Transverse colon (tissue), 4 donors: ENCODE measurements at regions not wholly inside any gene's neighbourhood (a gene's known extent, or its start where the extent isn't known, plus 50 kb on each side); places are given as distances from the start of the nearest gene placed in this dataset.
A peak's percentile ranks its signal among the peaks of the same experiment; 100 is the strongest.

ENCODE experiments used
- DNase-seq: peaks from one replicate; pipeline ENCODE4 v3.0.0-alpha.2; 2019
- H3K27ac ChIP-seq, 4 donors: fragments of 200-600 bp; sonication (generic); 2 replicates each; pipeline ENCODE4 v1.5.1; 2016 to 2018; ENCODE audit warnings: inconsistent platforms in 4 of 4
- H3K27me3 ChIP-seq: fragments of 200-600 bp; sonication (generic); 2 replicates; pipeline ENCODE4 v1.5.1; 2017; ENCODE audit warnings: inconsistent platforms
- H3K36me3 ChIP-seq, 4 donors: fragments of 200-600 bp; sonication (generic); 2 replicates each; pipeline ENCODE4 v1.5.1; 2017 to 2019; ENCODE audit warnings: inconsistent platforms in 4 of 4
- H3K4me1 ChIP-seq, 4 donors: fragments of 200-600 bp; sonication (generic); 2 replicates each; pipeline ENCODE4 v1.5.1; 2017 to 2020; ENCODE audit warnings: inconsistent platforms in 4 of 4
- H3K4me3 ChIP-seq, 4 donors: fragments of 200-600 bp; sonication (generic); 1 replicate in 1 of 4; 2 replicates in 3 of 4; pipeline versions ENCODE4 v1.5.1 to v1.6.1; 2017 to 2019; ENCODE audit warnings: inconsistent platforms in 4 of 4
- H3K9me3 ChIP-seq, 2 donors: fragments of 200-600 bp; sonication (generic); 2 replicates each; pipeline ENCODE4 v1.5.1; 2017 to 2019; ENCODE audit warnings: inconsistent platforms in 2 of 2
- CTCF ChIP-seq, 5 experiments: fragments of 200-600 bp in 3 of 5; fragments of 450-650 bp in 2 of 5; sonication (generic) in 3 of 5; IDR thresholded peaks; 1 replicate in 2 of 5; 2 replicates in 3 of 5; pipeline ENCODE4 v1.5.1; 2016 to 2017; ENCODE audit warnings: antibody characterized with exemption in 5 of 5, inconsistent platforms in 3 of 5, mild to moderate bottlenecking in 2 of 5, moderate library complexity in 1 of 5
- EP300 ChIP-seq: sonication (generic); formaldehyde crosslinking; IDR thresholded peaks from one replicate; pipeline ENCODE4 v1.6.1; 2017; ENCODE audit warnings: antibody characterized with exemption, low read depth
- POLR2A ChIP-seq: fragments of 450-650 bp; IDR thresholded peaks from one replicate; pipeline ENCODE4 v1.6.1; 2016; ENCODE audit warnings: antibody characterized with exemption, mild to moderate bottlenecking, moderate library complexity
- POLR2AphosphoS5 ChIP-seq, 3 donors: sonication (generic); formaldehyde crosslinking; IDR thresholded peaks; one replicate each; pipeline ENCODE4 v1.6.1; 2016; ENCODE audit warnings: antibody characterized with exemption in 3 of 3
- WGBS, 2 donors: methylation state at CpG; one replicate each; pipeline ENCODE4 v1.1.5; 2018; ENCODE audit warnings: low coverage in 1 of 2; 5-methylcytosine and 5-hydroxymethylcytosine counted together
- in situ Hi-C, 4 donors: fragments of 200-750 bp; cut with MboI; loops; one replicate each; pipeline versions ENCODE4 v1.15.0 to v1.15.1; 2017; ENCODE audit warnings: low sequenced_read_pairs in 3 of 4, low pct_ligation_motif_present in 1 of 4, low pct_unique_long_range_greater_than_20kb in 1 of 4
- intact Hi-C: fragments of 100-400 bp; cut with DNase I; formaldehyde crosslinking; loops from one replicate; pipeline ENCODE4 v1.15.1; 2023; ENCODE audit warnings: low total_unique reads

- in situ Hi-C loops: no loop called here
- Histone ChIP-seq H3K36me3 (no peaks in the 10 kb centered on the region), H3K27me3 (no peaks in the 10 kb centered on the region), H3K4me1 (no peaks in the 10 kb centered on the region), H3K4me3 (no peak overlapping the region), H3K9me3 (no peaks in the 10 kb centered on the region), H3K27ac (no peak overlapping the region)
- intact Hi-C loops: no loop called here
- 18 to 46% methylated on average over 5 to 6 of the region's 6 CpGs for WGBS, 2 donors
- no peak for DNase-seq
- TF ChIP-seq POLR2AphosphoS5 (IDR thresholded peaks at IDR 0.05): no peak
- TF ChIP-seq EP300: no peak
These were observed 288.7 kb downstream of the NR2F2 start for GRCh38 chr15:96619174-96619573.

GRCh38 chr15:96622714-96623113, 292.2 kb downstream of the NR2F2 start:
- Histone ChIP-seq H3K9me3 (no peaks in the 10 kb centered on the region), H3K36me3 (no peaks in the 10 kb centered on the region), H3K4me1 (no peaks in the 10 kb centered on the region), H3K4me3 (no peak overlapping the region), H3K27ac (no peak overlapping the region), H3K27me3 (no peaks in the 10 kb centered on the region)
- TF ChIP-seq POLR2AphosphoS5 (IDR thresholded peaks at IDR 0.05) (no peak), EP300 (no peak), POLR2A (no peak), CTCF (IDR thresholded peaks at IDR 0.05) (no peak)
- in situ Hi-C loops: no loop called here
- no peak for DNase-seq
- intact Hi-C loops: loop anchor here (1.0 kb wide), 1 partner anchor 22 kb away; no protein-coding TSS in a partner anchor
- WGBS, 2 donors: 78 to 85% methylated on average over 6 of the region's 6 CpGs

- Histone ChIP-seq H3K4me1 (no peaks in the 10 kb centered on the region), H3K4me3 (no peak overlapping the region), H3K27me3 (no peaks in the 10 kb centered on the region), H3K36me3 (no peaks in the 10 kb centered on the region), H3K27ac (no peak overlapping the region), H3K9me3 (no peaks in the 10 kb centered on the region)
- 62 to 84% methylated on average over 4 of the region's 4 CpGs for WGBS, 2 donors
- in situ Hi-C loops (no loop called here), intact Hi-C loops (no loop called here)
- no peak for DNase-seq
- TF ChIP-seq POLR2AphosphoS5 (IDR thresholded peaks at IDR 0.05) (no peak), EP300 (no peak), POLR2A (no peak), CTCF (IDR thresholded peaks at IDR 0.05) (no peak)
These were observed 294.8 kb downstream of the NR2F2 start for GRCh38 chr15:96625256-96625655.

GRCh38 chr15:96627031-96627568, 296.6 kb downstream of the NR2F2 start:
- in situ Hi-C loops: no loop called here
- TF ChIP-seq POLR2A (no peak), CTCF (IDR thresholded peaks at IDR 0.05) (no peak), EP300 (no peak), POLR2AphosphoS5 (IDR thresholded peaks at IDR 0.05) (no peak)
- H3K27me3 ChIP-seq: no peaks in the 10 kb centered on the region
- no peak for DNase-seq
- H3K4me3 ChIP-seq: no peak overlapping the region
- intact Hi-C loops: no loop called here
- H3K9me3 ChIP-seq: no peaks in the 10 kb centered on the region
- H3K36me3 ChIP-seq: no peaks in the 10 kb centered on the region
- no peaks in the 10 kb centered on the region for H3K4me1 ChIP-seq
- no peak overlapping the region for H3K27ac ChIP-seq
- 74 to 83% methylated on average over 9 to 13 of the region's 13 CpGs for WGBS, 2 donors

GRCh38 chr15:96629511-96629910, 299.0 kb downstream of the NR2F2 start:
- Histone ChIP-seq H3K4me3 (no peak overlapping the region), H3K36me3 (no peaks in the 10 kb centered on the region), H3K27me3 (no peaks in the 10 kb centered on the region), H3K27ac (no peak overlapping the region), H3K4me1 (no peaks in the 10 kb centered on the region), H3K9me3 (no peaks in the 10 kb centered on the region)
- 19% methylated on average over 4 of the region's 4 CpGs; no CpG with 5 or more reads in 1 of the 2 donors for WGBS, 2 donors
- TF ChIP-seq EP300: no peak
- no peak for TF ChIP-seq POLR2AphosphoS5 (IDR thresholded peaks at IDR 0.05)
- no peak for TF ChIP-seq CTCF (IDR thresholded peaks at IDR 0.05)
- no peak for TF ChIP-seq POLR2A
- intact Hi-C loops: no loop called here
- in situ Hi-C loops: no loop called here
- DNase-seq: peak; percentile 9
